ENCODE measurements at regions not wholly inside any gene's neighbourhood (a gene's known extent, or its start where the extent isn't known, plus 50 kb on each side); places are given as distances from the start of the nearest gene placed in this dataset.

DNA sequence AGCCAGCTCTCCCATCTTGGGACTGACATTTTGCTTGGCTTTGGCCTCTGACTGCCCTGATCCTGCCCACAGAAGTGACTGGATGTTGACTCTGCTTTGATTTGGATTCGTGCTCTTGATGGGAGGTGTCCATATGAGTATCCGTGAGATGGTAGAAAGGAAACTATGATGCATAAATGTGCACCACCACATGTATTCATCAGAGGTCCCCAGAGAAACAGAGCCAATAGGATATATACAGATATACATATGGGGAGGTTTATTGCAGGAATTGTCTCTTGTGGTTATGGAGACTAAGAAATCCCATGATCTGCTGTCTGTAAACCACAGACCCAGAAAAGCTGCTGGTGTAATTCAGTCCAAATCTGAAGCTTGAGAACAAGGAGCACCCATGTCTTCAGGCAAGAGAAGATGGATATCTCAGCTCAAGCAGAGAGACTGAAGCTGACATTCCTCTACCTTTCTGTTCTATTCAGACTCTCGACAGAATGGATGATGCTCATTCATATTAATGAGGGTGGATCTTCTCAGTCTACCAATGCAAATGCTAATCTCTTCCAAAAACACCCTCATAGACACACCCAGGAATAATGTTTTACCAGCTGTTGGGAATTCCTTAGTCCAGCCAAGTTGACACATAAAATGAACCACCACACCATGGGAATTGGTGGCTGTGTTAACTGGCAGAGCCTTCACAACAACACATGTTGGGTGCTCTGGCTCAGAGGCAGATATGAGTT is 390.7 kb downstream of the CCSER2 start:
- no peak overlapping the region for H4K91ac ChIP-seq (ENCODE audit: insufficient read length, low read depth, low read length)
- no peaks in the 10 kb centered on the region for H3K23me2 ChIP-seq (ENCODE audit: insufficient read length, low read depth, low read length, poor library complexity, severe bottlenecking)
- no peaks in the 10 kb centered on the region for H3K27me3 ChIP-seq (ENCODE audit: insufficient read depth, low read length)
- H4K20me1 ChIP-seq (ENCODE audit: control insufficient read depth, insufficient read depth, insufficient read length), result no peaks in the 10 kb centered on the region
- no peak overlapping the region for H3K27ac ChIP-seq (ENCODE audit: insufficient read length, low read depth, low read length)
- H3K4me2 ChIP-seq (ENCODE audit: insufficient read depth, insufficient read length, low read length), result no peak overlapping the region
- H2BK12ac ChIP-seq (ENCODE audit: insufficient read length, low read depth, low read length), result no peak overlapping the region
- no peak overlapping the region for H4K5ac ChIP-seq (ENCODE audit: insufficient read length, low read depth, low read length)
- H4K8ac ChIP-seq (replicated peaks; ENCODE audit: insufficient read length, low read depth, low read length), result no peak overlapping the region
- Mint-ChIP-seq H3K4me3 (no peak overlapping the region), H3K36me3 (ENCODE audit: insufficient read depth in 1 of 3, low read depth in 3 of 3) (no peaks in the 10 kb centered on the region), H3K27me3 (ENCODE audit: low read depth) (0 out of 2 replicates have a peak, but pooled peaks cover 4% of the 10 kb centered on the region), H3K27ac (no peak overlapping the region), H3K4me1 (peaks cover 0 to 2% of the 10 kb centered on the region in 2 experiments; a peak in 3 of 4 replicates), H3K9me3 (no peaks in the 10 kb centered on the region)
- H3K79me2 ChIP-seq (ENCODE audit: insufficient read depth, low read length), result no peaks in the 10 kb centered on the region
- H2AFZ ChIP-seq (ENCODE audit: low read length), result no peak overlapping the region
- no peak overlapping the region for H2BK5ac ChIP-seq (ENCODE audit: insufficient read length, low read length)
- H3K14ac ChIP-seq (ENCODE audit: insufficient read depth, low read length), result no peak overlapping the region
- H2BK20ac ChIP-seq (ENCODE audit: low read depth, low read length, poor library complexity, severe bottlenecking), result no peak overlapping the region
- H2BK15ac ChIP-seq (ENCODE audit: low read depth, low read length), result no peak overlapping the region
- no peaks in the 10 kb centered on the region for H3K4me1 ChIP-seq (ENCODE audit: insufficient read depth, low read length)
- no peak overlapping the region for H3K9ac ChIP-seq (ENCODE audit: extremely low read depth, insufficient read length, low read length)
- H3K23ac ChIP-seq (ENCODE audit: insufficient read length, low read depth, low read length), result no peak overlapping the region
- no peak for DNase-seq
- H2AK5ac ChIP-seq (ENCODE audit: insufficient read length, low read length), result no peak overlapping the region
- H3T11ph ChIP-seq (ENCODE audit: low read length), result no peak overlapping the region
- no CpG with 5 or more reads among the region's 3 CpGs for WGBS (ENCODE audit: extremely low coverage, insufficient read length, low lambda C conversion rate)
- H3K79me1 ChIP-seq (ENCODE audit: insufficient read depth, low read depth, low read length, poor library complexity, severe bottlenecking), result no peaks in the 10 kb centered on the region
- no peak overlapping the region for H3K56ac ChIP-seq (ENCODE audit: insufficient read length, low read depth, low read length)
- TF ChIP-seq CTCF (conservative IDR thresholded peaks at IDR 0.05), result no peak
- H3K18ac ChIP-seq (ENCODE audit: insufficient read length, low read depth, low read length), result no peak overlapping the region
- H3K4ac ChIP-seq (ENCODE audit: low read depth, low read length), result no peak overlapping the region
- H3K9me3 ChIP-seq (ENCODE audit: control insufficient read depth, low read depth, low read length), result no peaks in the 10 kb centered on the region
- no peak overlapping the region for H2BK120ac ChIP-seq (ENCODE audit: low read depth, low read length, poor library complexity, severe bottlenecking)

Measured in H9 (cell line).